ENCODE measurements at regions not wholly inside any gene's neighbourhood (a gene's known extent, or its start where the extent isn't known, plus 50 kb on each side); places are given as distances from the start of the nearest gene placed in this dataset.

DNA sequence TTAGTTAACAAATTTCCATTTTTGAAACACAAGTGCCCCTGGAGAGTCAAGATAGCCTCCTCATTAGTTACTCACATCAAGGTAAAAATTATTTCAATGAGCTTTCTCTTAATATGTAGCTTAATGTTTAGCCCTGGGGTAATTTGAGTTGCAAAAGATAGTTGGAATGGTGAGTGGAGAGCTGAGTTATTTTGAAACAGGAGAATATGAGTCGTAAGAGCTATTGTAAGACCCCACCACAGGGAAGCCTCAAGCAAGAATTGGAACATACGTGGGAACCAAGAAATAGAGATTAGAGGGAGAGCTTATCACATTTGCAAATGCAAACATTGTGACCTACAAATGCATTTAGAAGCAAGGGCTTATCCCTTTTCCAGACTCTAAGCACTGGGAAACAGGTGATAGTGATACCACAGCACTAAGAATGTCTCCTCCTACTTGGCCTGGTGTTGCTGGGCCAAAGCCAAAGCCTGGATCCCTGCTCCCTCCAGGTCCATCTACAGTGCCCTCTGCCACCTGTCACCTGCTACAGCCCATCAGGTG, 635.1 kb downstream of the PTPRC start:
- no peak for TF ChIP-seq TAF1 (IDR thresholded peaks at IDR 0.05; ENCODE audit: low read depth, low read length)
- no peak for TF ChIP-seq PAX5 (IDR thresholded peaks at IDR 0.05; ENCODE audit: insufficient read depth, low read length, severe bottlenecking)
- no peak for TF ChIP-seq POLR2A (IDR thresholded peaks at IDR 0.05; ENCODE audit: low read depth, low read length)
- no peak for TF ChIP-seq POLR2AphosphoS5 (IDR thresholded peaks at IDR 0.05; ENCODE audit: low read depth, low read length)
